ENCODE measurements at regions not wholly inside any gene's neighbourhood (a gene's known extent, or its start where the extent isn't known, plus 50 kb on each side); places are given as distances from the start of the nearest gene placed in this dataset.

GRCh38 chr4:22870847-22871449, 178.2 kb downstream of the GBA3 start:
- no peak for DNase-seq (ENCODE audit: low spot score)

GRCh38 chr4:22869235-22869634, 176.5 kb downstream of the GBA3 start:
- DNase-seq (ENCODE audit: low spot score), result no peak
